DMS 273 (cell line): ENCODE measurements at regions not wholly inside any gene's neighbourhood (a gene's known extent, or its start where the extent isn't known, plus 50 kb on each side); places are given as distances from the start of the nearest gene placed in this dataset.

Experiments
- DNase-seq: peaks from one replicate; lab custom pipeline; 2025; ENCODE audit not compliant: unreplicated experiment; lab: John Stamatoyannopoulos, UW

- no peak for DNase-seq
Observed at GRCh38 chr6:148140772-148141557, 201.7 kb upstream of the SASH1 start.

DNA sequence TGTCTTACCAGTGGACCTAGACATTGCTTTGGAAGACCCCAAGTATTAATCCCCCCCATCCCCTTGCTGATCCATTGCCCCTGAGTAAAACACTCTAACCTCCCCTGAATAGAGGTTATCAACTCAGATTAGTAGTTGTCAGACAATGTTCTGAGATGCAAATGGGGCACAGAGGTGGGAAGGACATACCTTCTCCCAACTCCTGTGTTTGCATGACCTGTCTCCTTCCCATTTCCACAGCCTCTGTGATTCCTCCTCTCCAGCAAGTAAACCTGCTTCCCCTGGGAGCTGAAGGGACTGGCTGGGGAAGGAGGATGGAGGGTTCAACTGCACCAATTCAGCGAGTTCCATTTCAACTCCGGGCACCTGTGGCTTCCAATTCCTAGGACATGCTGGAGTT, 199.8 kb upstream of the SASH1 start:
- no peak for DNase-seq

- no peak for DNase-seq
Observed at GRCh38 chr6:148143771-148144170, 198.9 kb upstream of the SASH1 start.

GRCh38 chr6:148144917-148145521, 197.6 kb upstream of the SASH1 start:
- DNase-seq = peak; percentile 89

DNA sequence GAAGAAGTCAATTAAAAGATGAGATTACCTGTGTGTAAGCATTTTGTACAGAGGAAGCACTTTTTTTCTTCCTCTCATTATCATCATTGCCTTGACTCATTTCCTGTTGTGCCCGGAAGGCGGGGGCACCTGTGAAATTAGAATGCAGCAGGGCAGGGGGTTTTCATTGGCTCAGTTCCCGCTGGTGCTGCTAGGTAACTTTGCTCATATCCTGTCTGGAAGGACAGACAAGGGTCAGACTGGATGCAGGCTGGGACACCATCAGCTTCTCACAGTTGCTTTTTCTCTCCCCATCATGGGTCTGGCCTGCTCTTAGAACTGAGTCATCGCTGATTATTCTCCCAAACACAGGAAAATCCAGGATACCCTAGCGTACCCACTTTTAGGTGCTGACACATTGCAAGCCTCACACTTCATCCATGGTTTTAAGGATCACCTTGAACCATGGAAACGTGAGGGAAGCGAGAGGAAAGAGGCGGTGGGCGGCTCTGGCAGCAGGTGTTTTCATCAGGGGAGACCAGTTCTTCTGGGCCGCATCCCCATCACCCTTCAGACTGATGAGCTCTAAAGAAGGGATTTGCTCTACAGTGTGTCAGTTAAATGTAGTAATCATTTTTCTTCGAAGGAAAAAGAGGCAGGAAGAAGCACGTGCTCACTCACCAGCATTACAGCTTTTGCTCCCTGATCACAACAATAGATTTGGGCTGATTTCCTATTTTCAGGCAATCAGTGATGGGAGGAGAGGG, 195.7 kb upstream of the SASH1 start:
- DNase-seq = no peak

DNA sequence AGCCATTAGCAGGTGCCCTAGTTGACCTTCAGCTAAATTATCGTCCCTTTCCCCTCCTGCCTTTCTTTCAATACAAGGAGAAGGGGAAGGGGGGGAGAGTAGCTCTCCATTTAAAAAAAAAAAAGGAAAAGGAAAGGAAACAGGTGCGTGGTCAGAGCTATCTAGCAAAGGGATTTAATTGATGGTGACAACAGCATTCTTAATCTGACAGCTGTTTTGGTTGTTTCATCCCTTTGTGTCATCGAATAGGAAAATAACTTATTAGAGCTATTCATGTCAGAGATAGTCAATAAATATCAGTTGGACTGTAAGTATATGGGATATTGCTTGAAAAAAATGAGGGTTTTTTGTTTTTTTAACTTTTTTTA, 195.2 kb upstream of the SASH1 start:
- no peak for DNase-seq

GRCh38 chr6:148151896-148152643, 190.6 kb upstream of the SASH1 start:
- DNase-seq = no peak

DNA sequence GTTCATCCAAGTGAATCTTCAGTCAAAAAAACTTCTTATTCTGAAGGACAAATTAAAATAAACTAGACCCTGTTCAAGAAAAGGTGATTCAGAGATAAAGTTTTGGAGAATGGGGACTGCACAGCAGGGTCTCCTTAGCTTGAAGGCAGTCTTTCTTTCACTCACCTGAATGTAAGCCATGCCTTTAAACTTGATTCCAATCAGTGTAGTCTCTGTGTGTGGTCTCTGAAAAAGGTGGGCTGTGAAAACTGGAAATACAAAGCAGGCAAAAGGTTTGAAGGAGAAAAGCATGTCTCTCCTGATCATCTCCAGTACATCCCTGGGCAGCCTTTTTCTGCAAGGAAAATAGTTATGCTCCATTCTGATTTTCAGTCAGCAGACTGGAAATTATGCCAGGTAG, 188.0 kb upstream of the SASH1 start:
- DNase-seq = no peak

DNA sequence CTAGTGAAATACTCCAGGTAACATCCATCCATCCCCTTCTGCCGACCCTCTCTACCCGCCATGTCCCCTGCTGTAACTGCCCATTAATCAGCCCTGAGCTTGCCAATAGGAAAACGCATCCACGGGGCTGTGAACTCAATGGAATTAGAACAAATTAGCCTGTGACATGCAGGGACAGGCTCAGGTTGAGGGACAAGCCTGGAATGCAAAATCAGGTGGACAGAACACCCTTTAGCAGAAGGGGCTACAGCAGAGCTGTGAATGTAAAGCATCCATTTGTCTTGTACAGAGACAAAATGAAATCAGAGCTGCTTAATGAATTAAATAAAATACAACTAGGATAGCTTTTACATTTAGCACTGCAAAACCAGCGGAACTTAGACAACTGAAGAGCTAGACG, 187.3 kb upstream of the SASH1 start:
- DNase-seq = no peak

DNA sequence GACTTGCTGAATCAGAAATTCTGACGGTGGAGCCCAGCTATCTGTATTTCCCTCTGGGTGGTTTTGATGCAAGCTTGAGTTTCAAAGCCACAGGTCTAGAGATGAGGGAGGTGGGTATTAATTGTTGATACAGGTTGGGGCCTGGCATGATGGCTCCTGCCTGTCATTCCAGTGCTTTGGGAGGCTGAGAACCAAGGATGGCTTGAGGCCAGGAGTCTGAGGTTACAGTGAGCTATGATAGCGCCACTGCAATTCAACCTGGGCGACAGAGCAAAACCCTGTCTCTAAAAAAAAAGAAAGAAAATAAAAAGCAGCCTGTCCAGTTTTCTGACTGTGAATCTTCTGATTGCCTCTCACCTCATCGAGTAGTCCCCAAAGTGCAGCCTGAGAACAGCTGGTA, 184.8 kb upstream of the SASH1 start:
- DNase-seq = peak; percentile 24

GRCh38 chr6:148164645-148165044, 178.0 kb upstream of the SASH1 start:
- DNase-seq = no peak

DNA sequence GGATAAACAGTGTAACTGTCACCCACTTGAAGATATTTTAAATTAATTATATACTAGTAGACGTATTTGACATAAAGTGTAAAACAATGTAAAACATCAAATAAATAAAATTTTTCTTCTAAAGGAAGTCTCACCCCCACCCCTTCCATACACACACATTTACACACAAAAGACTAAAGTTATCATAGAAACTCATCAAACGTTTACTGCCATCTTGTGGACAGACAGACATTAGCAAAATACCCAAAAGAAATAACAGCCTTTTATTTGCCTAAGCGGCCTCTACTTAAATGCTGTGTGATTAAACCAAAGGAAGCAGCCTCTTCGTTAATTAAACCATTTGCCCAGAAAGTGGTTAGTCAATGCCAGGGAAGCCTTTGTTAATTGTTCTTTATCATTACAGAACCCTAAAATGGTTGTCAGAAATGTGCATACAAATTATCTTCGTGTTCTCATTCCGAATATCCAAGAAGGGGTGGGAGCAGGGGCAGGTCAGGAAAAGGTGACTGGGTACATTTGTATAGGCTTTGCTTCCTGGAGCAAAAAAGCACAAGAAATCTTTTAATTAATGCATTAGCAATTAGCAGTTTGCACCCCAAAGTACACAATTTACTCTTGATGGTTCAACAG, 176.2 kb upstream of the SASH1 start:
- peak; percentile 71 for DNase-seq

GRCh38 chr6:148169706-148170105, 172.9 kb upstream of the SASH1 start:
- DNase-seq = no peak

GRCh38 chr6:148170286-148170685, 172.4 kb upstream of the SASH1 start:
- no peak for DNase-seq

DNA sequence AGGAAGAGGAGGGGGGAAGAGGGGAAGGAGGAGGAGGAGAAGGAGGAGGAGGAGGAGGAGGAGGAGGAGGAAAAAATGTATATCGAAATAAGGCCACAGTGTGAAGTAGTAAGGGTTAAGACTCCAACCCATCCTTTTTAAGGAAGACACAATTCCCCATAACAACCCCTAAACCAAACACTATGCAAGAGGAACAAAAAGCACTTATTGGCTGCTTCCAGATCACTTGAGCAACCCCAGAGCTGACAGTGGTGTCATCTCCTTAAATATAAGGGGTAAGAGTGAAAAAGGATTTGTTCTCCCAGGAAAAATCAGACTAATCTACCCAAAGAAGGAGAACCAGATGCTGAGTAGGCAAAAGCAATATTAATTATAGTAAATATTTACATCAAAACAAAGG, 169.1 kb upstream of the SASH1 start:
- no peak for DNase-seq

DNA sequence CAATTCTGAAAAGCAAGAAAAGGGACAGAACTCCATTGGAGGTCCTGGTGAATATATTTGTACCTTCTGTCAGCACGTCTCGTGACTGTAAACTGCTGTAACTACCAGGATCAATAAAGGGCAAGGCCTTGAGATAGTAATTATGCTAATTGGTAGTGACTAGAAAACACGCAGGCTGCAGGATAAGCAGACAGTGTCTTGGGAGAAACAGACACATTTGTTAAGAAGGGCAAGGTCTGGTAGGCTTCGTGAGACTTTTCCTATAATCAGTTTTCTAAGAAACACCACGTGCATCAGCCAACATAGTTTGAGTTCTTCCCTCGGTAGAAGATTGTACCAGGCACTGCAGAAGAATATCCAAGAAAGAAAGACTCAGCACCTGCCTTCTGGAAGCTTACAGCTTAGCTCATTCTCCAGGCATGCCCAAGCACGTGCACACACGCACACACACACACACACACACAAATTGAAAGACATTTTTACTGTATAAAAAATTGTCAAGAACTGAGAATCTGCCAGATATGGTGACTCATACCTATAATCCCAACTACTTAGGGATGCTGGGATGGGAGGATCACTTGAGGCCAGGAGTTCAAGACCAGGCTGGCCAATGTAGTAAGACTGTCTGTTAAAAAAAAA, 167.0 kb upstream of the SASH1 start:
- DNase-seq = peak; percentile 33

GRCh38 chr6:148177589-148178233, 164.9 kb upstream of the SASH1 start:
- DNase-seq = peak; percentile 51

- peak; percentile 53 for DNase-seq
Observed at GRCh38 chr6:148179786-148180185, 162.9 kb upstream of the SASH1 start.

DNA sequence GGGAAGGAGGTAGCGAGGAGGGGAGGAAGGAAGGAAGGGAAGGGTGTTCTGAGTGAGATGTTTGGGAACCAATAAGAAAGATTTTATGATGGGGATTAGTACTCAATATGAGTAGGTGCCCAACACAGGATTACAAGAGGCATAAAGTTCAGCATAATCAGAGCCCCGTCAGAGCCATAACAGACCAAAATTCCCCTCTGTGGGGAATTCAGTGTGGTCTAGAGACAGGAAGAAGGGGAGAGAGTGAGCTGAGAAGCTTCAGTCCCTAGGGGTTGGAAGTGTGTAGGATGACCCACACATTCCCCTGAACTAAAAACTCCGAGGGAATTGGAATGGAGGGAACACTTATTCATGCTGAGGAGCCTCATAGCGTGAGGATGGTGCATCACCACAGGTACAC, 160.3 kb upstream of the SASH1 start:
- DNase-seq = no peak

DNA sequence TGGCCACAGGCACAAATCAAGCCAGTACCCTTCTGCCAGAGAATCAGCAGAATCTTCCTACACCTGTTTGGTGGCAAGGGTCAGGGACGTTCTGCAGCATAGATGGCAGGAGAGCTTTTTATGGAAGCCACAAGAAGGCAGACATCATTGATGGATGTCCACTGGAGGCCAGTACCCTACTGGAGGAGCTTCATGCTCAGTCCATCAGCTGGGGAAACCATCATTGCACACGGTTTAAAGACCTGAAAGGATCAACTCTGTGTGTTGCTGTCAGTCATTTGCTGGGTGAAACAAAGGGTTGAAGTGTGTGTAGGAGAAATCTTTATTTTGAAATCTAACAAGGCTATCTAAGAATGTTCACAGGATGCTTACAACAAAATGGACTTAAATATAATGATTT, 158.9 kb upstream of the SASH1 start:
- no peak for DNase-seq
